HG03460 (cell line): ENCODE measurements at regions not wholly inside any gene's neighbourhood (a gene's known extent, or its start where the extent isn't known, plus 50 kb on each side); places are given as distances from the start of the nearest gene placed in this dataset.

ENCODE experiments used
- ATAC-seq: cut with Tn5 transposase; IDR thresholded peaks from one replicate; pipeline ENCODE4 v1.9.1; 2021; ENCODE audit not compliant: unreplicated experiment

DNA sequence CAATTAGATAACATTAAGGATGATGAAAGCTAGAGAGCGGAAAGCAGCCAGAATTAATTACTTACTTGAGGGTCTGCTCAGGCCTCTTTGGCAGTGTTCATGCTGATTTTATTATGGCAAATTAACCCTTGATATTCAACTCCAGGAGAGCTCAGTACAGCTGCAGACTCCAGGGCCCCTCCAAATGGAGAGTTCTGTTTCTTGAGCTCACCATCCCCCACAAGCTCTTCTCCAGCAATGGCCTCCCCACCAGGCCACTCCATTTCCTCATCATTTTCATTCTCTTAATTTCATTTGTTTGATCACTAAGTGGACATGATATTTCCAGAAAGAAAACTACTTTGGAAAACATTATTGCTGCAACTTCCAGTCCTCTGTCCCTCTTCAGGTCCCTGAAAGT lies 513.3 kb upstream of the NOX3 start:
- no peak for ATAC-seq

DNA sequence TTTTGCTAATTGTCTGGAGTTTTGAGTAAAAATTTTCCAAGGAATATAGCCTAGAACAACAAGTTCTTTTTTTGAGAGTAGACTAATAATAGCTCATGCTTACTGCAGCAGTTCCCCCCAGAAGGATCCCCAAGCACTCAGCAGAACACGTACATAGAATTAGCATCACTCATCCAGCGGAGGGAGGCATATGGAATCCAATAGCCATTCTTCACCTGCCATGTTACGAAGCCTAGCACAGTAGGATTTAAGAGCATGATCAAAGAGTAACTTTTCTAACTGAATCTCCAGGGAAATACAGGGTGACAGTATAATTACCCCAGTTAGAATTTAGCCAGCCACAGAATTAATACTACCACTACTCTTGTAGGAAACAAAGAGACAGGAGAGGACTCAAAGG lies 511.7 kb upstream of the NOX3 start:
- no peak for ATAC-seq

GRCh38 chr6:155964544-155964943 lies 508.9 kb upstream of the NOX3 start:
- no peak for ATAC-seq

- no peak for ATAC-seq
These were observed 506.6 kb upstream of the NOX3 start for GRCh38 chr6:155962276-155962675.

GRCh38 chr6:155959898-155960495 lies 504.4 kb upstream of the NOX3 start:
- ATAC-seq = no peak

- ATAC-seq = no peak
These were observed 502.9 kb upstream of the NOX3 start for GRCh38 chr6:155958550-155958949.

- no peak for ATAC-seq
These were observed 499.4 kb upstream of the NOX3 start for GRCh38 chr6:155955038-155955437.

DNA sequence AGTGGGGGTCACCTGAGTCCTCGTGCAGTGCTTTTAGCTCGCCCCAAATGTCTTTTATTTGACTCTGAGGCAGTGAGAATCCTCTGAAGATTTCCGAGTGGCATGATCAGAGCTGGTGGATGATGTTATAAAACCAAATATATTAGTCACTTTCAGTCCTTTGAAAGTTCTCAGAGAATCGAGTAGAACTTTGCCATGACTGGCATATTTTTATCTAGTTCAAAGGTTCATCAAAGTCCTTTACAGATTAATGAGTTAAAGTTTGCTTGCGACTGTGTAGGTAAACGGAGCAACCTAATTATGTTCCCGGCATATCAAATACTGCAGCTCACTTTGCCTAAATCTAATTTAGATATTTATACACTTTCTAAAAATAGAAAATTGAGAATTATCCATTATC lies 498.5 kb upstream of the NOX3 start:
- no peak for ATAC-seq

DNA sequence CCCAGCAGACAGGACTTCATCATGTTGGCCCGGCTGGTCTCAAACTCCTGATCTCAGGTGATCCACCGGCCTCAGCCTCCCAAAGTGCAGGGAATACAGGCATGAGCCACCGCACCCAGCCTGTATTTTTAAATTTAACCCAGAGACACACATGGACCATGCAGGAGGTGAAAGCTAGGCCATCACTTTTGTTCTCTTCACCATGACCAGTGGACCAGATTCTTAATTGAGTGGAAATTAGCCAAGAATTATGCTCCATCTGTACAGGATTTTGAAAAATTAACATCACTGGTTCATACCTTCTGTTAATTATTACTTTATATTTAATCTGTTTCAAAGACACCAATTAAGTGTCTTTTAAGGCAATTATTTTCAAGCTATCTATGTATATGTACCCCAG lies 493.6 kb upstream of the NOX3 start:
- ATAC-seq = no peak

DNA sequence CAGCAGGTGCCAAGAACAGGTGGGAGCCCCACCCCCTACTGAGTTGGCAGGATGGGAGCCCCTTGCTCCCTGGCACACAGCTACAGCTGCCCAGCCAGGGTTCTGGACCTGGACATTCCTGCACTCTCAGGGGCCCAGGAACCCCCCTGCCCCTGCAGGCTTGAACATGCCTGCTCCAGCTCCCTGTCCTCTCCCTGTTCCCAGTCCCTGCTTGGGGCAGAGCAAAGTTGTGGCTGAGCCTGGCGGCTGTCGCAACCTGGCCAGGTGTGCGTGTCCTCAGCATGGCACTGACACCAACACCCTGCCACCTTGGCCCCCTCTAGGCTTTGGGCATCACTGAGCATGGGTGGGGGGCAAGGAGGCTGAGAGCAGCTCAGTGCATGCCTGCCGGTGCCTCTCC lies 491.2 kb upstream of the NOX3 start:
- ATAC-seq = no peak

- ATAC-seq = no peak
These were observed 488.0 kb upstream of the NOX3 start for GRCh38 chr6:155943635-155944034.

- ATAC-seq = no peak
These were observed 483.6 kb upstream of the NOX3 start for GRCh38 chr6:155939253-155939652.

DNA sequence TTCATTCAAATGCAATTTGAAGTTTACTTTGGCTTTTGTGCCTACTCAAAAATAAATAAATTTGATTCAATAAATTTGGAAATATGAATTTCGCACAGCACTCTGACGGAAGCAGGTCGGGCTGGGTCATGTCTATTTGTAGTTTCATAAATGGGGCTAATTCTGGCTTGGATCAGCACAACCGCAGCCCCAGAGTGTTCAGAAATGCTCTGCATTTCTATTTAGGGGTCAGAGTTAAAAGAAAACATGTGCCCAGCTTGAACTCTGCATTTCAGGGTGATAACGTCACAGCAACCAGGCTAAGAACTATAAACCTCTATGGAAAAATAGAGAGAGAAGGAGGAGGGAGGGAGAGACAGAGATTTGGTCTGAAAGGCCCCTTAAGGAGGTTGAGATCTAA lies 480.9 kb upstream of the NOX3 start:
- ATAC-seq = no peak

- ATAC-seq = no peak
These were observed 480.5 kb upstream of the NOX3 start for GRCh38 chr6:155936127-155936526.

DNA sequence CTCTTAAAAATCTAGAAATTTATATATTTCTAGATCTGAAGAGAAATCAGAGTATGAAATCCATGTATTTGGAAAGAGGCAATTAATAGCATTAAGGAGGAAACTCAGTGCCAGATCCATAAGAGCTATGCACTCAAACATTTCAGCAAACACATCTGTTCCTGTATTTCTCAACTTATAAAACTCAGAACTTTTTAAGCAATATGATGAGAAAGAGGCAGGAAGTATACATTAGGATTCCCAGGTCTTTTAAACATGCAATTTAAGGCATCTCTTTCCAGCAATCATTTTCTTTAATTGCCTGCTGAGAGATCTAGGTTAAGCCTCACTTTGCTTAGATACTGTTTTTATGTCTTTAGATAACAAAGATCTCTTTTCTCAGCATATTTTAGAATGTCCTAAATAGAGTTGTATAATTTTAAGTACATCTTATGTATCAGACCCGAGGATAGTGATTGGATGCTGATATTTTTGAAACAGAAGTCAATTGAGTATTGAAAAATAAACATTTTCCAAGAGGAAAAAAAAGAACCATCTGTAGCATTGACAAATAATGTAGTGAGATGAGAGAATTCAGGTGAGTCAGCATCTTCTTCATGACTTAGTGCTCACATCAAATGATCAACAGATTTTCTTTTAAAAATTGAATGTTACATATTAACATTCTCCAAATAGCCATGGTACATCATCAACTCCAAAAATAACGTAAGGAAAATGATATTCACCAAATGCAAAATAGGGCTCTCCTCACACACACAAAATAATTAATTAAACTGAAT lies 461.4 kb upstream of the NOX3 start:
- no peak for ATAC-seq

GRCh38 chr6:155915651-155916050 lies 460.0 kb upstream of the NOX3 start:
- ATAC-seq = no peak

- no peak for ATAC-seq
These were observed 458.2 kb upstream of the NOX3 start for GRCh38 chr6:155913816-155914215.

DNA sequence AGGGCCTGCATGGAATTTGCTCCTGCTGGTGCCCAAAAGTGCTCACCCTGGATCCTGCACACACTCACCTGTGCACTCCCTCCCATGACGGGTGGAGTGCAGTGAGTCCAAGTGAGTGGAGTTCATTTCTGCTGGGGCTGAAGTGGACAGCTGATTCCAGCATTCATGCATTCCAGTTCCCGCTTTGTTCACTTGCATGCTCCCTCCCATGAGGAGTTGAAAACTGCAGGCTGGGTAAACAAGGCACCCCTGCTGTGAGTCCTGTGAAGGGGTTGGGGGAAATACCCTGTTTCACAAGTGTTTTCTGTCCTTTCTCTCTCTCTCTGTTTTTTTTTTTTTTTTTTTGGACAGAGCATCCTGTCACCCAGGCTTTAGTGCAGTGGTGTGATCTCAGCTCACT lies 454.1 kb upstream of the NOX3 start:
- no peak for ATAC-seq

GRCh38 chr6:155895641-155896040 lies 440.0 kb upstream of the NOX3 start:
- ATAC-seq = no peak

DNA sequence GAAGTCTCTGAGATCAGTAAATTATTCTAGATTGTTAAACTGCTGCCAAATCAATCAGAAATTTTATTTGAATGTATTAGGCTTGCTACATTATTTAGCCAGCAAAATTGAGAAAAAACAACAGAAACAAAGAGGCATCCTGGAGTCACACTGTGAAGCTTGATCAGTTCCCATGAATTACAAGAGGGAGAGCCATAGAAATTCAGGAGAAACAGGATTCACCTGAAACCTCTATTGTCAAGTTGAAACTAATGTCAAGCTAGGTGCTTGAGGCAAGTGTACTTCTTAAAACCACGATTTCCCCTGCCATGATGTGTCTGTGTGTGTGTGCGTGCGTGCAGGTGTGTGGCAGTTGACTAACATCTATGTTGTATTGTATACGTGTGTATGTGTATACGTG lies 439.1 kb upstream of the NOX3 start:
- no peak for ATAC-seq

- ATAC-seq = no peak
These were observed 438.6 kb upstream of the NOX3 start for GRCh38 chr6:155894262-155894661.

- no peak for ATAC-seq
These were observed 434.8 kb upstream of the NOX3 start for GRCh38 chr6:155890409-155890808.

DNA sequence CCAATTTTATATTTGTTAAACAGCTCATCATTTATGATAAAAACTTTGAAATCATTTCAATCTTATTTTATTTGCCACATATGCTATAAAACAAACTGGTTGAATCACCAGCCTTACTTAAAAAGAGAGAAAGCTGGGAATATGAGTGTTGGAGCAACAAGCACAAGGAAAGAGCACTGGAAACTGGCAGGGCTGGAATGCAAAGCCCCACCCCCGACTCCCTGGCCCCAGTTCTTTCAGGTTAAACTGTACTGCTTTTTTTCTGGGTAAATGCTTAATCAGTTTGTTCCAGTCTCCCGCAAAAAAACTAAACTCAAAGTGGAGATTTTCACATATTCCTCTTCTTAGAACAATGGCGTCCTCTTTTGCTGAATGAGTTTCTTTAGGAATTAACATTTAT lies 433.8 kb upstream of the NOX3 start:
- ATAC-seq = no peak
